HEK293 (cell line): ENCODE measurements at regions not wholly inside any gene's neighbourhood (a gene's known extent, or its start where the extent isn't known, plus 50 kb on each side); places are given as distances from the start of the nearest gene placed in this dataset.
"Not testable (repeated sequence)": the region's sequence is repeated elsewhere in the genome, so short reads cannot be mapped to it uniquely, and the experiment has no call there.

Experiments used
- CTCF ChIP-seq: fragments of 450-650 bp; formaldehyde crosslinking; IDR thresholded peaks from 2 replicates; pipeline ENCODE4 v1.5.1; 2016; ENCODE audit warnings: missing biosample characterization, missing genetic modification characterization
- PBX3 ChIP-seq: sonication (generic); formaldehyde crosslinking; IDR thresholded peaks from 2 replicates; pipeline ENCODE4 v1.8.1; 2022; ENCODE audit warnings: mild to moderate bottlenecking, moderate library complexity, missing genetic modification reagents
- ZBTB10 ChIP-seq: fragments of 450-650 bp; formaldehyde crosslinking; IDR thresholded peaks from 2 replicates; pipeline ENCODE4 v1.5.1; 2016; ENCODE audit warnings: missing biosample characterization, missing genetic modification characterization
- ZNF274 ChIP-seq, 2 experiments: fragments of 200-500 bp in 1 of 2; fragments of 450-650 bp in 1 of 2; sonication (Bioruptor generic) in 1 of 2; formaldehyde crosslinking in 1 of 2; IDR thresholded peaks; 2 replicates each; pipeline versions ENCODE4 v1.5.1 to v1.6.1; 2014 to 2016; ENCODE audit warnings: borderline replicate concordance in 1 of 2, inconsistent platforms in 1 of 2, low read length in 1 of 2, missing biosample characterization in 1 of 2, missing genetic modification characterization in 1 of 2
- ZNF335 ChIP-seq: fragments of 450-650 bp; formaldehyde crosslinking; conservative IDR thresholded peaks from 2 replicates; pipeline ENCODE4 v1.5.1; 2016; ENCODE audit warnings: missing biosample characterization, missing genetic modification characterization
- ZNF692 ChIP-seq: fragments of 450-650 bp; formaldehyde crosslinking; IDR thresholded peaks from 2 replicates; pipeline ENCODE4 v1.5.1; 2016; ENCODE audit warnings: missing biosample characterization, missing genetic modification characterization

- TF ChIP-seq ZBTB10 (tag by site-specific recombination); ZNF274 (IDR thresholded peaks at IDR 0.05; ENCODE audit: low read length); ZNF274 (tag by site-specific recombination; IDR thresholded peaks at IDR 0.05; ENCODE audit: borderline replicate concordance); CTCF (tag by site-specific recombination); ZNF335 (tag by site-specific recombination); ZNF692 (tag by site-specific recombination); PBX3 (CRISPR knock-in tag): not testable (repeated sequence)
Observed at GRCh38 chr14:106355007-106355791, 828.8 kb downstream of the TMEM121 start.
